Endothelial cell of umbilical vein (primary cell): ENCODE measurements at regions not wholly inside any gene's neighbourhood (a gene's known extent, or its start where the extent isn't known, plus 50 kb on each side); places are given as distances from the start of the nearest gene placed in this dataset.
A peak's percentile ranks its signal among the peaks of the same experiment; 100 is the strongest.

Experiments used
- BruUV-seq: library from RNA; stranded (reverse); fragments of 400-500 nt; replicated peaks from 2 replicates; lab custom pipeline; 2021; lab: Mats Ljungman, UMichigan
- CTCF ChIA-PET: fragments of 300-600, 350-600 bp; sonication (Branson Sonifier 250); formaldehyde crosslinking; loops from one replicate; lab custom pipeline; 2021; ENCODE audit warnings: antibody characterized with exemption, inconsistent platforms; lab: Charles Lee
- POLR2A ChIA-PET: fragments of 300-600, 350-600 bp; sonication (Branson Sonifier 250); formaldehyde crosslinking; loops from one replicate; lab custom pipeline; 2021; ENCODE audit warnings: antibody characterized with exemption, inconsistent platforms; lab: Charles Lee
- DNase-seq: peaks from one replicate; pipeline ENCODE4 v3.0.0-alpha.2; 2011; ENCODE audit warnings: low read depth, low spot score
- FAIRE-seq: peaks from 2 replicates; lab custom pipeline; 2011; peaks lifted over from hg19 to GRCh38; lab: Jason Lieb, UNC
- H2AFZ ChIP-seq: 2 replicates; pipeline ENCODE4 v1.6.0; 2012; ENCODE audit warnings: low read depth, low read length, control low read depth, inconsistent platforms
- H3K27ac ChIP-seq: 2 replicates; pipeline ENCODE4 v1.5.1; 2011; ENCODE audit warnings: low read depth, mild to moderate bottlenecking, control low read depth, low read length, moderate library complexity; ENCODE audit not compliant: insufficient read depth
- H3K27me3 ChIP-seq, 2 experiments: 2 replicates each; pipeline versions ENCODE4 v1.6.0 to v1.6.1; 2011; ENCODE audit warnings: low read length in 2 of 2, mixed read lengths in 1 of 2; ENCODE audit not compliant: control insufficient read depth in 2 of 2, insufficient read depth in 2 of 2
- H3K36me3 ChIP-seq, 2 experiments: 2 replicates in 1 of 2; 3 replicates in 1 of 2; pipeline ENCODE4 v1.5.1; 2011; ENCODE audit warnings: low read length in 2 of 2, mild to moderate bottlenecking in 1 of 2, moderate library complexity in 1 of 2; ENCODE audit not compliant: control insufficient read depth in 2 of 2, insufficient read depth in 2 of 2; ENCODE audit errors: extremely low read depth in 1 of 2
- H3K4me1 ChIP-seq: 3 replicates; pipeline ENCODE4 v1.5.1; 2011; ENCODE audit warnings: mild to moderate bottlenecking, low read length; ENCODE audit not compliant: control insufficient read depth, insufficient read depth; ENCODE audit errors: extremely low read depth
- H3K4me2 ChIP-seq: 2 replicates; pipeline ENCODE4 v1.6.1; 2011; ENCODE audit warnings: low read length, control low read depth, mixed read lengths; ENCODE audit not compliant: insufficient read depth
- H3K4me3 ChIP-seq, 3 experiments: fragments of 200-600 bp in 1 of 3; sonication (generic), shearing (Covaris generic) in 1 of 3; replicated peaks in 1 of 3; 2 replicates each; pipeline ENCODE4 v1.5.1; 2011 to 2016; ENCODE audit warnings: control low read depth in 3 of 3, low read length in 3 of 3, mild to moderate bottlenecking in 2 of 3, inconsistent platforms in 1 of 3, low read depth in 1 of 3, moderate library complexity in 1 of 3; ENCODE audit not compliant: insufficient read depth in 1 of 3
- H3K79me2 ChIP-seq: 2 replicates; pipeline ENCODE4 v1.6.0; 2012; ENCODE audit warnings: low read length, inconsistent platforms; ENCODE audit not compliant: control insufficient read depth, insufficient read depth
- H3K9ac ChIP-seq: replicated peaks from 2 replicates; pipeline ENCODE3; 2011; ENCODE audit warnings: low read length, control low read depth; ENCODE audit not compliant: insufficient read depth; ENCODE audit errors: extremely low read depth
- H3K9me1 ChIP-seq: replicated peaks from 3 replicates; pipeline ENCODE4 v1.6.0; 2011; ENCODE audit warnings: mild to moderate bottlenecking, low read length; ENCODE audit not compliant: control insufficient read depth, insufficient read depth; ENCODE audit errors: extremely low read depth
- H3K9me3 ChIP-seq: replicated peaks from 2 replicates; pipeline ENCODE4 v1.5.1; 2012; ENCODE audit warnings: low read length, inconsistent platforms; ENCODE audit not compliant: control insufficient read depth, insufficient read depth
- H4K20me1 ChIP-seq: replicated peaks from 2 replicates; pipeline ENCODE3; 2011; ENCODE audit warnings: mild to moderate bottlenecking, low read length; ENCODE audit not compliant: control insufficient read depth, insufficient read depth; ENCODE audit errors: extremely low read depth
- EZH2 ChIP-seq: IDR thresholded peaks from 2 replicates; pipeline ENCODE4 v1.6.1; 2012; ENCODE audit warnings: borderline replicate concordance, low read depth, mild to moderate bottlenecking, moderate library complexity, low read length, inconsistent platforms; ENCODE audit not compliant: severe bottlenecking
- FOS ChIP-seq: IDR thresholded peaks from 2 replicates; pipeline ENCODE4 v1.6.1; 2011; ENCODE audit warnings: mild to moderate bottlenecking, low read length, moderate library complexity, borderline replicate concordance; ENCODE audit not compliant: insufficient read depth
- GATA2 ChIP-seq: IDR thresholded peaks from 2 replicates; pipeline ENCODE4 v1.7.0; 2011; ENCODE audit warnings: low read depth, mild to moderate bottlenecking, moderate library complexity, mixed read lengths, low read length; ENCODE audit not compliant: insufficient read length, insufficient read depth
- JUN ChIP-seq: IDR thresholded peaks from 2 replicates; pipeline ENCODE4 v1.6.1; 2011; ENCODE audit warnings: borderline replicate concordance, low read depth; ENCODE audit not compliant: insufficient read length, insufficient read depth
- MYC ChIP-seq: IDR thresholded peaks from one replicate; pipeline ENCODE4 v1.6.1; 2011; ENCODE audit warnings: mild to moderate bottlenecking, low read depth, low read length
- POLR2A ChIP-seq: IDR thresholded peaks from 2 replicates; pipeline ENCODE4 v1.6.1; 2012; ENCODE audit warnings: low read depth, mild to moderate bottlenecking, control low read depth, low read length
- POLR2AphosphoS5 ChIP-seq: IDR thresholded peaks from 2 replicates; pipeline ENCODE4 v1.6.1; 2012; ENCODE audit warnings: low read depth, mild to moderate bottlenecking, control low read depth, low read length, moderate library complexity; ENCODE audit not compliant: insufficient read depth
- dilution Hi-C: fragments of 300-500 bp; cut with MboI; formaldehyde crosslinking; loops from one replicate; pipeline ENCODE4 v1.15.0; 2019; ENCODE audit warnings: low sequenced_read_pairs; ENCODE audit not compliant: extremely low pct_ligation_motif_present
- intact Hi-C: fragments of 100-400 bp; cut with micrococcal nuclease; formaldehyde crosslinking; loops from one replicate; pipeline ENCODE4 v1.10.0; 2022
- TF ChIP-seq, protein P1 (sequence below), 2 donors: IDR thresholded peaks; 1 replicate in 1 of 2; 2 replicates in 1 of 2; pipeline ENCODE4 v1.5.1; 2011; ENCODE audit warnings: low read length in 2 of 2, mild to moderate bottlenecking in 2 of 2, moderate library complexity in 2 of 2, control low read depth in 1 of 2, inconsistent platforms in 1 of 2, low read depth in 1 of 2; ENCODE audit not compliant: insufficient read depth in 1 of 2; ENCODE audit errors: extremely low read depth in 1 of 2
- TF ChIP-seq, protein P2 (sequence below): IDR thresholded peaks from 2 replicates; pipeline ENCODE4 v1.6.1; 2011; ENCODE audit not compliant: insufficient read depth, insufficient read length

- DNase-seq = no peak
- no peak overlapping the region for H3K4me3 ChIP-seq
- no TSS peak for BruUV-seq
- dilution Hi-C loops = no loop called here
- H4K20me1 ChIP-seq = no peaks in the 10 kb centered on the region
- FAIRE-seq = peak; percentile 12
- no peaks in the 10 kb centered on the region for H3K4me1 ChIP-seq
- no peaks in the 10 kb centered on the region for H3K79me2 ChIP-seq
- POLR2A ChIA-PET = no interaction called here
- CTCF ChIA-PET = no interaction called here
- no peak for TF ChIP-seq EZH2
- TF ChIP-seq, protein P1, sequence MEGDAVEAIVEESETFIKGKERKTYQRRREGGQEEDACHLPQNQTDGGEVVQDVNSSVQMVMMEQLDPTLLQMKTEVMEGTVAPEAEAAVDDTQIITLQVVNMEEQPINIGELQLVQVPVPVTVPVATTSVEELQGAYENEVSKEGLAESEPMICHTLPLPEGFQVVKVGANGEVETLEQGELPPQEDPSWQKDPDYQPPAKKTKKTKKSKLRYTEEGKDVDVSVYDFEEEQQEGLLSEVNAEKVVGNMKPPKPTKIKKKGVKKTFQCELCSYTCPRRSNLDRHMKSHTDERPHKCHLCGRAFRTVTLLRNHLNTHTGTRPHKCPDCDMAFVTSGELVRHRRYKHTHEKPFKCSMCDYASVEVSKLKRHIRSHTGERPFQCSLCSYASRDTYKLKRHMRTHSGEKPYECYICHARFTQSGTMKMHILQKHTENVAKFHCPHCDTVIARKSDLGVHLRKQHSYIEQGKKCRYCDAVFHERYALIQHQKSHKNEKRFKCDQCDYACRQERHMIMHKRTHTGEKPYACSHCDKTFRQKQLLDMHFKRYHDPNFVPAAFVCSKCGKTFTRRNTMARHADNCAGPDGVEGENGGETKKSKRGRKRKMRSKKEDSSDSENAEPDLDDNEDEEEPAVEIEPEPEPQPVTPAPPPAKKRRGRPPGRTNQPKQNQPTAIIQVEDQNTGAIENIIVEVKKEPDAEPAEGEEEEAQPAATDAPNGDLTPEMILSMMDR (IDR thresholded peaks at IDR 0.05; ENCODE audit: extremely low read depth in 1 of 2, insufficient read depth in 1 of 2, low read depth in 1 of 2, low read length in 2 of 2) = no peak
- no peak for TF ChIP-seq GATA2
- TF ChIP-seq MYC = no peak
- no peak for TF ChIP-seq POLR2A
- TF ChIP-seq, protein P2, sequence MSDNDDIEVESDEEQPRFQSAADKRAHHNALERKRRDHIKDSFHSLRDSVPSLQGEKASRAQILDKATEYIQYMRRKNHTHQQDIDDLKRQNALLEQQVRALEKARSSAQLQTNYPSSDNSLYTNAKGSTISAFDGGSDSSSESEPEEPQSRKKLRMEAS = no peak
- no peak for TF ChIP-seq POLR2AphosphoS5
- no peak for TF ChIP-seq JUN
- TF ChIP-seq FOS = no peak
- no peak overlapping the region for H3K4me2 ChIP-seq
- H3K27ac ChIP-seq = no peak overlapping the region
- peaks cover 0 to 2% of the 10 kb centered on the region in 2 experiments for H3K27me3 ChIP-seq
- no peaks in the 10 kb centered on the region for H3K9me1 ChIP-seq
- intact Hi-C loops = no loop called here
- no peak overlapping the region for H2AFZ ChIP-seq
- H3K9ac ChIP-seq = no peak overlapping the region
- H3K9me3 ChIP-seq = no peaks in the 10 kb centered on the region
- H3K36me3 ChIP-seq = no peaks in the 10 kb centered on the region
These were observed 73.6 kb upstream of the MAOA start for GRCh38 chrX:43582540-43582913.
